H1 (cell line): ENCODE measurements at regions not wholly inside any gene's neighbourhood (a gene's known extent, or its start where the extent isn't known, plus 50 kb on each side); places are given as distances from the start of the nearest gene placed in this dataset.

Experiments used
- BRCA1 ChIP-seq: IDR thresholded peaks from 2 replicates; pipeline ENCODE4 v1.6.1; 2012; ENCODE audit warnings: low read depth, low read length, improper control_type of control experiment
- CHD2 ChIP-seq: IDR thresholded peaks from 2 replicates; pipeline ENCODE4 v1.6.1; 2012; ENCODE audit warnings: low read length, improper control_type of control experiment
- EZH2 ChIP-seq: fragments of 200-600 bp; sonication (generic); IDR thresholded peaks from 2 replicates; pipeline ENCODE4 v1.7.1; 2012; ENCODE audit warnings: low read depth, mild to moderate bottlenecking, moderate library complexity, low read length, inconsistent platforms; ENCODE audit not compliant: severe bottlenecking
- HDAC2 ChIP-seq, 2 experiments: fragments of 300-600 bp in 1 of 2; sonication (generic) in 1 of 2; IDR thresholded peaks; 2 replicates each; pipeline ENCODE4 v1.6.1; 2011 to 2012; ENCODE audit warnings: low read depth in 2 of 2, low read length in 2 of 2, mild to moderate bottlenecking in 2 of 2, moderate library complexity in 2 of 2, borderline replicate concordance in 1 of 2, inconsistent platforms in 1 of 2
- HDAC6 ChIP-seq: IDR thresholded peaks from one replicate; pipeline ENCODE4 v1.7.1; 2012; ENCODE audit warnings: low read depth, mild to moderate bottlenecking, inconsistent platforms, low read length, moderate library complexity
- MAFK ChIP-seq: IDR thresholded peaks from 2 replicates; pipeline ENCODE4 v1.6.1; 2012; ENCODE audit warnings: low read depth, mild to moderate bottlenecking, improper control_type of control experiment, low read length
- PHF8 ChIP-seq: fragments of 200-600 bp; sonication (generic); conservative IDR thresholded peaks from 2 replicates; pipeline ENCODE4 v1.7.1; 2012; ENCODE audit warnings: low read depth, mild to moderate bottlenecking, inconsistent platforms, low read length, moderate library complexity
- POLR2AphosphoS5 ChIP-seq: IDR thresholded peaks from 2 replicates; pipeline ENCODE4 v1.6.1; 2011; ENCODE audit warnings: low read depth, low read length
- RFX5 ChIP-seq: IDR thresholded peaks from 2 replicates; pipeline ENCODE4 v1.6.1; 2011; ENCODE audit warnings: low read depth, low read length, improper control_type of control experiment, borderline replicate concordance
- SIRT6 ChIP-seq: IDR thresholded peaks from one replicate; pipeline ENCODE4 v1.7.1; 2012; ENCODE audit warnings: low read length, inconsistent platforms
- TF ChIP-seq, protein P1 (sequence below): fragments of 300-600 bp; sonication (generic); IDR thresholded peaks from 2 replicates; pipeline ENCODE4 v1.7.1; 2012; ENCODE audit warnings: low read length, moderate library complexity, mild to moderate bottlenecking, inconsistent platforms; ENCODE audit not compliant: insufficient replicate concordance

- TF ChIP-seq, protein P1, sequence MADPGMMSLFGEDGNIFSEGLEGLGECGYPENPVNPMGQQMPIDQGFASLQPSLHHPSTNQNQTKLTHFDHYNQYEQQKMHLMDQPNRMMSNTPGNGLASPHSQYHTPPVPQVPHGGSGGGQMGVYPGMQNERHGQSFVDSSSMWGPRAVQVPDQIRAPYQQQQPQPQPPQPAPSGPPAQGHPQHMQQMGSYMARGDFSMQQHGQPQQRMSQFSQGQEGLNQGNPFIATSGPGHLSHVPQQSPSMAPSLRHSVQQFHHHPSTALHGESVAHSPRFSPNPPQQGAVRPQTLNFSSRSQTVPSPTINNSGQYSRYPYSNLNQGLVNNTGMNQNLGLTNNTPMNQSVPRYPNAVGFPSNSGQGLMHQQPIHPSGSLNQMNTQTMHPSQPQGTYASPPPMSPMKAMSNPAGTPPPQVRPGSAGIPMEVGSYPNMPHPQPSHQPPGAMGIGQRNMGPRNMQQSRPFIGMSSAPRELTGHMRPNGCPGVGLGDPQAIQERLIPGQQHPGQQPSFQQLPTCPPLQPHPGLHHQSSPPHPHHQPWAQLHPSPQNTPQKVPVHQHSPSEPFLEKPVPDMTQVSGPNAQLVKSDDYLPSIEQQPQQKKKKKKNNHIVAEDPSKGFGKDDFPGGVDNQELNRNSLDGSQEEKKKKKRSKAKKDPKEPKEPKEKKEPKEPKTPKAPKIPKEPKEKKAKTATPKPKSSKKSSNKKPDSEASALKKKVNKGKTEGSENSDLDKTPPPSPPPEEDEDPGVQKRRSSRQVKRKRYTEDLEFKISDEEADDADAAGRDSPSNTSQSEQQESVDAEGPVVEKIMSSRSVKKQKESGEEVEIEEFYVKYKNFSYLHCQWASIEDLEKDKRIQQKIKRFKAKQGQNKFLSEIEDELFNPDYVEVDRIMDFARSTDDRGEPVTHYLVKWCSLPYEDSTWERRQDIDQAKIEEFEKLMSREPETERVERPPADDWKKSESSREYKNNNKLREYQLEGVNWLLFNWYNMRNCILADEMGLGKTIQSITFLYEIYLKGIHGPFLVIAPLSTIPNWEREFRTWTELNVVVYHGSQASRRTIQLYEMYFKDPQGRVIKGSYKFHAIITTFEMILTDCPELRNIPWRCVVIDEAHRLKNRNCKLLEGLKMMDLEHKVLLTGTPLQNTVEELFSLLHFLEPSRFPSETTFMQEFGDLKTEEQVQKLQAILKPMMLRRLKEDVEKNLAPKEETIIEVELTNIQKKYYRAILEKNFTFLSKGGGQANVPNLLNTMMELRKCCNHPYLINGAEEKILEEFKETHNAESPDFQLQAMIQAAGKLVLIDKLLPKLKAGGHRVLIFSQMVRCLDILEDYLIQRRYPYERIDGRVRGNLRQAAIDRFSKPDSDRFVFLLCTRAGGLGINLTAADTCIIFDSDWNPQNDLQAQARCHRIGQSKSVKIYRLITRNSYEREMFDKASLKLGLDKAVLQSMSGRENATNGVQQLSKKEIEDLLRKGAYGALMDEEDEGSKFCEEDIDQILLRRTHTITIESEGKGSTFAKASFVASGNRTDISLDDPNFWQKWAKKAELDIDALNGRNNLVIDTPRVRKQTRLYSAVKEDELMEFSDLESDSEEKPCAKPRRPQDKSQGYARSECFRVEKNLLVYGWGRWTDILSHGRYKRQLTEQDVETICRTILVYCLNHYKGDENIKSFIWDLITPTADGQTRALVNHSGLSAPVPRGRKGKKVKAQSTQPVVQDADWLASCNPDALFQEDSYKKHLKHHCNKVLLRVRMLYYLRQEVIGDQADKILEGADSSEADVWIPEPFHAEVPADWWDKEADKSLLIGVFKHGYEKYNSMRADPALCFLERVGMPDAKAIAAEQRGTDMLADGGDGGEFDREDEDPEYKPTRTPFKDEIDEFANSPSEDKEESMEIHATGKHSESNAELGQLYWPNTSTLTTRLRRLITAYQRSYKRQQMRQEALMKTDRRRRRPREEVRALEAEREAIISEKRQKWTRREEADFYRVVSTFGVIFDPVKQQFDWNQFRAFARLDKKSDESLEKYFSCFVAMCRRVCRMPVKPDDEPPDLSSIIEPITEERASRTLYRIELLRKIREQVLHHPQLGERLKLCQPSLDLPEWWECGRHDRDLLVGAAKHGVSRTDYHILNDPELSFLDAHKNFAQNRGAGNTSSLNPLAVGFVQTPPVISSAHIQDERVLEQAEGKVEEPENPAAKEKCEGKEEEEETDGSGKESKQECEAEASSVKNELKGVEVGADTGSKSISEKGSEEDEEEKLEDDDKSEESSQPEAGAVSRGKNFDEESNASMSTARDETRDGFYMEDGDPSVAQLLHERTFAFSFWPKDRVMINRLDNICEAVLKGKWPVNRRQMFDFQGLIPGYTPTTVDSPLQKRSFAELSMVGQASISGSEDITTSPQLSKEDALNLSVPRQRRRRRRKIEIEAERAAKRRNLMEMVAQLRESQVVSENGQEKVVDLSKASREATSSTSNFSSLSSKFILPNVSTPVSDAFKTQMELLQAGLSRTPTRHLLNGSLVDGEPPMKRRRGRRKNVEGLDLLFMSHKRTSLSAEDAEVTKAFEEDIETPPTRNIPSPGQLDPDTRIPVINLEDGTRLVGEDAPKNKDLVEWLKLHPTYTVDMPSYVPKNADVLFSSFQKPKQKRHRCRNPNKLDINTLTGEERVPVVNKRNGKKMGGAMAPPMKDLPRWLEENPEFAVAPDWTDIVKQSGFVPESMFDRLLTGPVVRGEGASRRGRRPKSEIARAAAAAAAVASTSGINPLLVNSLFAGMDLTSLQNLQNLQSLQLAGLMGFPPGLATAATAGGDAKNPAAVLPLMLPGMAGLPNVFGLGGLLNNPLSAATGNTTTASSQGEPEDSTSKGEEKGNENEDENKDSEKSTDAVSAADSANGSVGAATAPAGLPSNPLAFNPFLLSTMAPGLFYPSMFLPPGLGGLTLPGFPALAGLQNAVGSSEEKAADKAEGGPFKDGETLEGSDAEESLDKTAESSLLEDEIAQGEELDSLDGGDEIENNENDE, result no peak
- TF ChIP-seq CHD2, result no peak
- no peak for TF ChIP-seq HDAC6
- TF ChIP-seq PHF8, result no peak
- TF ChIP-seq RFX5, result no peak
- no peak for TF ChIP-seq HDAC2 (IDR thresholded peaks at IDR 0.05; ENCODE audit: borderline replicate concordance in 1 of 2, low read depth in 2 of 2, low read length in 2 of 2)
- no peak for TF ChIP-seq POLR2AphosphoS5
- TF ChIP-seq SIRT6, result no peak
- TF ChIP-seq BRCA1, result no peak
- TF ChIP-seq MAFK, result no peak
- TF ChIP-seq EZH2, result no peak
Observed at GRCh38 chr5:34562791-34563190, 93.3 kb upstream of the RAI14 start (continued).
